GM13976 (cell line): ENCODE measurements at regions not wholly inside any gene's neighbourhood (a gene's known extent, or its start where the extent isn't known, plus 50 kb on each side); places are given as distances from the start of the nearest gene placed in this dataset.

Source experiments
- DNase-seq: peaks from one replicate; pipeline ENCODE4 v3.0.0; 2012; ENCODE audit warnings: low spot score
- in situ Hi-C: fragments of 300-500 bp; cut with MboI; formaldehyde crosslinking; loops from one replicate; pipeline ENCODE4 v1.12.0; 2022; ENCODE audit warnings: low sequenced_read_pairs, mixed read lengths, inconsistent platforms; ENCODE audit not compliant: unreplicated experiment
- TF ChIP-seq, protein P1 (sequence below): IDR thresholded peaks from 2 replicates; pipeline ENCODE4 v1.5.1; 2012; ENCODE audit warnings: borderline replicate concordance, mild to moderate bottlenecking; ENCODE audit not compliant: insufficient read depth; ENCODE audit errors: extremely low read depth, missing control alignments, control extremely low read depth

DNA sequence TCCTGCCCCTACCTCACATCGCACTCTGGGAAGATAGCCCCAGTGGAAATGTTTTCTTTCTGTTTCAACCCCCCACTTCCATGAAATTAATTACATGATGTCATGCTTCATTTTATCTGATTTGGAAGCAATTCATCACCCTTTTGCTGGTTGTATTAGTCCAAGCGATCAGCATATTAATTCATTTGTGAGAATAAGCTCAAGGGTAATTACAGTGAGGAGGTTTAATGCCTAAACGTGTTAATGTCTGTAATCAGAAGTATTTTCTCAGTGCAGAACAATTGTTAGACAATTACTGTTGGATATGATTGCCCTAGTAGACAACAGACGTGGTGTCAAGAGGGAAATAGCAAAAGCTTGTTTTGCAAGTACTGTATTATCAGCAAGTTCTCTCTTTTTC, 746.3 kb downstream of the CPS1 start:
- no peak for DNase-seq
- in situ Hi-C loops = no loop called here
- TF ChIP-seq, protein P1, sequence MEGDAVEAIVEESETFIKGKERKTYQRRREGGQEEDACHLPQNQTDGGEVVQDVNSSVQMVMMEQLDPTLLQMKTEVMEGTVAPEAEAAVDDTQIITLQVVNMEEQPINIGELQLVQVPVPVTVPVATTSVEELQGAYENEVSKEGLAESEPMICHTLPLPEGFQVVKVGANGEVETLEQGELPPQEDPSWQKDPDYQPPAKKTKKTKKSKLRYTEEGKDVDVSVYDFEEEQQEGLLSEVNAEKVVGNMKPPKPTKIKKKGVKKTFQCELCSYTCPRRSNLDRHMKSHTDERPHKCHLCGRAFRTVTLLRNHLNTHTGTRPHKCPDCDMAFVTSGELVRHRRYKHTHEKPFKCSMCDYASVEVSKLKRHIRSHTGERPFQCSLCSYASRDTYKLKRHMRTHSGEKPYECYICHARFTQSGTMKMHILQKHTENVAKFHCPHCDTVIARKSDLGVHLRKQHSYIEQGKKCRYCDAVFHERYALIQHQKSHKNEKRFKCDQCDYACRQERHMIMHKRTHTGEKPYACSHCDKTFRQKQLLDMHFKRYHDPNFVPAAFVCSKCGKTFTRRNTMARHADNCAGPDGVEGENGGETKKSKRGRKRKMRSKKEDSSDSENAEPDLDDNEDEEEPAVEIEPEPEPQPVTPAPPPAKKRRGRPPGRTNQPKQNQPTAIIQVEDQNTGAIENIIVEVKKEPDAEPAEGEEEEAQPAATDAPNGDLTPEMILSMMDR = no peak

DNA sequence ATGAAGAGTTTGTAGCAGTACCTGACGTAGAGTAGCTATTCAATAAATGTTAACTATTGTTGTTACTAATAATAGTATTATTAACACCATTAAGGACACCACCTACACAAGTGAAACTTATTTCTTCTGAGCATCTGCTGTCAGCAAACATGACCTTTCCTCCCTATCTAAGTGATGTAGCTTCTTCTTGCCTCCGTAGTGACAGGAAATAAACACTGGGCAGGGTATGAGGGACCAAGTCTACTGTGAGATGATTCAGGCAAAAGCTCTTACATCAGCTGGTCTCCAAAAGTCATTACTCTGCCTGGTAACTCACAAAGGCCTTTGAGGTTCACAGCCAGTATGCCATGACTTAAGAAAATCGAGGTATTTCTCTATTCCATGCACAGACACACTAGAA, 750.5 kb downstream of the CPS1 start:
- in situ Hi-C loops = no loop called here
- TF ChIP-seq, protein P1 = no peak
- no peak for DNase-seq
